ENCODE measurements at regions not wholly inside any gene's neighbourhood (a gene's known extent, or its start where the extent isn't known, plus 50 kb on each side); places are given as distances from the start of the nearest gene placed in this dataset.

DNA sequence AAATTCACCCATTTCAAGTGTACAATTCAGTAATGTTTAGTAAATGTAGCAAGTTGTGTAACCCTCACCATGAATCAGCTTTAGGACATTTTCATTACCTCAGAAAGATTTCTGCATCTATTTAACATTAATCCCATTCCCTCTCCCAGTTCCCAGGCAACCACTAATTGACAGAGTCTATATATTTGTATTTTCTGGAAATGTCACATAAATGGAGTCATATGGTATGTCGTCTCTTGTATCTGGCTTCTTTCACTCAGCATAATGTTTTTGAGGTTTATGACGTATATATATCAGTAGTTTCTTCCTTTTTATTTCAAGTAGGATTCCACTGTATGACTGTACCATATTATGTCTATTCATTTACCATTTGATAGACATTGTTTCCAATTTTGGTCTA is 199.8 kb downstream of the CYB561 start:
- BruUV-seq (replicated peaks), result no TSS peak
- TF ChIP-seq, protein P1, sequence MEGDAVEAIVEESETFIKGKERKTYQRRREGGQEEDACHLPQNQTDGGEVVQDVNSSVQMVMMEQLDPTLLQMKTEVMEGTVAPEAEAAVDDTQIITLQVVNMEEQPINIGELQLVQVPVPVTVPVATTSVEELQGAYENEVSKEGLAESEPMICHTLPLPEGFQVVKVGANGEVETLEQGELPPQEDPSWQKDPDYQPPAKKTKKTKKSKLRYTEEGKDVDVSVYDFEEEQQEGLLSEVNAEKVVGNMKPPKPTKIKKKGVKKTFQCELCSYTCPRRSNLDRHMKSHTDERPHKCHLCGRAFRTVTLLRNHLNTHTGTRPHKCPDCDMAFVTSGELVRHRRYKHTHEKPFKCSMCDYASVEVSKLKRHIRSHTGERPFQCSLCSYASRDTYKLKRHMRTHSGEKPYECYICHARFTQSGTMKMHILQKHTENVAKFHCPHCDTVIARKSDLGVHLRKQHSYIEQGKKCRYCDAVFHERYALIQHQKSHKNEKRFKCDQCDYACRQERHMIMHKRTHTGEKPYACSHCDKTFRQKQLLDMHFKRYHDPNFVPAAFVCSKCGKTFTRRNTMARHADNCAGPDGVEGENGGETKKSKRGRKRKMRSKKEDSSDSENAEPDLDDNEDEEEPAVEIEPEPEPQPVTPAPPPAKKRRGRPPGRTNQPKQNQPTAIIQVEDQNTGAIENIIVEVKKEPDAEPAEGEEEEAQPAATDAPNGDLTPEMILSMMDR (IDR thresholded peaks at IDR 0.05; ENCODE audit: unreplicated experiment), result no peak
- Mint-ChIP-seq H3K36me3 (ENCODE audit: insufficient read depth, unreplicated experiment) (no peaks in the 10 kb centered on the region), H3K4me3 (ENCODE audit: low read depth, unreplicated experiment) (no peak overlapping the region), H3K27me3 (ENCODE audit: unreplicated experiment) (no peaks in the 10 kb centered on the region), H3K9me3 (ENCODE audit: low read depth, unreplicated experiment) (no peaks in the 10 kb centered on the region), H3K27ac (ENCODE audit: unreplicated experiment) (no peak overlapping the region), H3K4me1 (ENCODE audit: low read depth, unreplicated experiment) (no peaks in the 10 kb centered on the region)
- CTCF ChIA-PET, result interaction anchor here (0.7 kb wide), 1 partner anchor 13 kb away, joined by 4 read pairs; no protein-coding TSS in a partner anchor
- no peak for DNase-seq
- intact Hi-C loops (cut with micrococcal nuclease; ENCODE audit: unreplicated experiment), result no loop called here

DNA sequence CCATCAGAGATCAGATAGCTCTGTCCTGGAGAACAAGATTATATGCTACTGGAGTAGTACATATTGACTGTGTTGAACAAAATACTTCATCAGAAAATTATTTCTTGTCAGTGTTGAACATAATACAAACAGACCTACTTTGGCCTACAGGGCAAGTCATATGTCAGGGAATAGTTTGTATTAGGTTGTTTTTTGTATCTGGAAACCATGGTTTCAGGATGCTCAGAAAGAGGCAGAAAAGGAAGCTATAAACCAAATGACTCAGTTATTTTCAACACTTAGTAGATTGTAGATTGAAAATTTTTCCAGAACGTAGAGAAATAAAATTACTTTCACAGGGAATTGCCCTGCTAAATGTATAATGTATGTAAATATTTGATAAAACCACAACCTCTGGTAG is 198.4 kb downstream of the CYB561 start:
- Mint-ChIP-seq H3K36me3 (ENCODE audit: insufficient read depth, unreplicated experiment) (no peaks in the 10 kb centered on the region), H3K27me3 (ENCODE audit: unreplicated experiment) (no peaks in the 10 kb centered on the region), H3K4me3 (ENCODE audit: low read depth, unreplicated experiment) (no peak overlapping the region), H3K9me3 (ENCODE audit: low read depth, unreplicated experiment) (no peaks in the 10 kb centered on the region), H3K4me1 (ENCODE audit: low read depth, unreplicated experiment) (no peaks in the 10 kb centered on the region), H3K27ac (ENCODE audit: unreplicated experiment) (no peak overlapping the region)
- TF ChIP-seq, protein P1 (IDR thresholded peaks at IDR 0.05; ENCODE audit: unreplicated experiment), result no peak
- CTCF ChIA-PET, result no interaction called here
- intact Hi-C loops (cut with micrococcal nuclease; ENCODE audit: unreplicated experiment), result no loop called here
- no peak for DNase-seq
- no TSS peak for BruUV-seq (replicated peaks)

DNA sequence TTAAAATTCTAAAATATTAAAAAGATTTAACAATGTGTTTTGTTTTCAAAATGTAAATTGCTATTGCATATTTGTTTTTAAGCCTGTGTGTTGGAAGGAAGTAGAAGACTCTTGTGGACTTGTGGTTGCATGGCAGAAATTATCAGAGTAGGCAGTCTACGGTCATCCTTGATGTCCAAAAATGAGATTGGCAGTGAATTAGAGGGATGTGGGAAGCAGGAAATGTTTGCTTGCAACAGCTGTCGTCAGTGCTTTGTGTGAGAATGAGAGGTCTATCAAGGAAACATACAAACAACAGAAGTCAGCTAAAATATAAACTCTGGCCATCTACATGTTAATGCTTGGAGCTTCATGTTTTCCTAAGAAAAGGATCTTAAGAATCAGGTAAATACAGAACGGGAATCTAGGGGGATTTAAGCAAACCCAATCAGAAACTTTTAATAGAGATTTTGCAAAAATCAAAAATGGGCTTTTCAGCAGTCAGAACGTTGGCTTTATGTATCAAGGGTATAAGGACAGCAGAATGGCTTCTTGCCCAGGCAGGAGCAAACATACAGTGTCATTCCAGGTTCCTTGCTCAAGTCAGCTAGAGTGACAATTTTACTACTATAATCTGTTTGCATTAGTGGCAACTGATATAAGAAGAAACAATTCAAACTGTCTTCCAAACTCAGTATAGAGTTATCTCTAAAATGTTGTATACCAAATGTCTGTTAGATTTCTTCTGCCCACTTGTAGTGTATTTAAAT is 196.7 kb downstream of the CYB561 start:
- Mint-ChIP-seq H3K4me3 (ENCODE audit: low read depth, unreplicated experiment) (no peak overlapping the region), H3K4me1 (ENCODE audit: low read depth, unreplicated experiment) (no peaks in the 10 kb centered on the region), H3K27me3 (ENCODE audit: unreplicated experiment) (no peaks in the 10 kb centered on the region), H3K27ac (ENCODE audit: unreplicated experiment) (no peak overlapping the region), H3K9me3 (ENCODE audit: low read depth, unreplicated experiment) (no peaks in the 10 kb centered on the region), H3K36me3 (ENCODE audit: insufficient read depth, unreplicated experiment) (no peaks in the 10 kb centered on the region)
- CTCF ChIA-PET, result no interaction called here
- no TSS peak for BruUV-seq (replicated peaks)
- no peak for DNase-seq
- intact Hi-C loops (cut with micrococcal nuclease; ENCODE audit: unreplicated experiment), result no loop called here
- TF ChIP-seq, protein P1 (IDR thresholded peaks at IDR 0.05; ENCODE audit: unreplicated experiment), result no peak

DNA sequence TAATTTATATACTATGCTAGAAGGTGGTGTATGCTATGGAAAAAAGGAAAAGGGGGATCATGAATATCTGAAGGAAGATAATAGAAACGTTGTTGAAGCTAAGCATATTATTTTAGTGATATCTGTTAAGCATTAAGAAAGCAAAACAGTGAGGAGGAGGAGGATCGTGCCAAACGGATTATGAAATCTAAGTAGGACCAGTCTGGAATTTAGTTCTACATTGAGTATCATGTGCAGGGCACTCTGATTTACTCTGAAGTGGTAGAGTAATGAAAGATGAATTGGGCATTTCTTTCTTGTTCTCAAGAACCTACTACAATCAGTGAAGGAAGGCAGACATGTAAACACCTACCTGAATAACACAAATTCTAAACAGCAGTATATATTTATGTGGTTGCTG is 195.3 kb downstream of the CYB561 start:
- Mint-ChIP-seq H3K27me3 (ENCODE audit: unreplicated experiment) (no peaks in the 10 kb centered on the region), H3K27ac (ENCODE audit: unreplicated experiment) (no peak overlapping the region), H3K4me1 (ENCODE audit: low read depth, unreplicated experiment) (no peaks in the 10 kb centered on the region), H3K36me3 (ENCODE audit: insufficient read depth, unreplicated experiment) (no peaks in the 10 kb centered on the region), H3K9me3 (ENCODE audit: low read depth, unreplicated experiment) (no peaks in the 10 kb centered on the region), H3K4me3 (ENCODE audit: low read depth, unreplicated experiment) (no peak overlapping the region)
- no peak for DNase-seq
- CTCF ChIA-PET, result no interaction called here
- TF ChIP-seq, protein P1 (IDR thresholded peaks at IDR 0.05; ENCODE audit: unreplicated experiment), result no peak
- BruUV-seq (replicated peaks), result no TSS peak
- intact Hi-C loops (cut with micrococcal nuclease; ENCODE audit: unreplicated experiment), result no loop called here
